H9 (cell line): ENCODE measurements at regions not wholly inside any gene's neighbourhood (a gene's known extent, or its start where the extent isn't known, plus 50 kb on each side); places are given as distances from the start of the nearest gene placed in this dataset.

Experiments used
- DNase-seq: peaks from one replicate; pipeline ENCODE4 v3.0.0-alpha.2; 2017
- H2AFZ ChIP-seq: one replicate; pipeline ENCODE4 v1.6.1; 2013; ENCODE audit warnings: mild to moderate bottlenecking, low read length, control low read depth, moderate library complexity
- H2AK5ac ChIP-seq: 2 replicates; pipeline ENCODE4 v1.6.1; 2013; ENCODE audit warnings: low read length, control low read depth, mixed read lengths; ENCODE audit not compliant: insufficient read length
- H2BK120ac ChIP-seq: one replicate; pipeline ENCODE4 v1.6.1; 2013; ENCODE audit warnings: low read depth, mild to moderate bottlenecking, low read length, control low read depth, inconsistent platforms; ENCODE audit not compliant: poor library complexity, severe bottlenecking
- H2BK12ac ChIP-seq: 2 replicates; pipeline ENCODE4 v1.6.1; 2013; ENCODE audit warnings: low read length, control low read depth, mixed read lengths, low read depth; ENCODE audit not compliant: insufficient read length
- H2BK15ac ChIP-seq: 2 replicates; pipeline ENCODE4 v1.6.1; 2013; ENCODE audit warnings: low read depth, low read length, control low read depth
- H2BK20ac ChIP-seq: one replicate; pipeline ENCODE4 v1.6.1; 2013; ENCODE audit warnings: low read depth, mild to moderate bottlenecking, low read length, control low read depth, inconsistent platforms; ENCODE audit not compliant: poor library complexity, severe bottlenecking
- H2BK5ac ChIP-seq: 2 replicates; pipeline ENCODE4 v1.6.1; 2013; ENCODE audit warnings: low read length, control low read depth, mixed read lengths; ENCODE audit not compliant: insufficient read length
- H3K14ac ChIP-seq: 2 replicates; pipeline ENCODE4 v1.6.1; 2013; ENCODE audit warnings: low read length, control low read depth; ENCODE audit not compliant: insufficient read depth
- H3K18ac ChIP-seq: 2 replicates; pipeline ENCODE4 v1.6.1; 2013; ENCODE audit warnings: low read depth, mild to moderate bottlenecking, mixed read lengths, low read length, control low read depth; ENCODE audit not compliant: insufficient read length
- H3K23ac ChIP-seq: 2 replicates; pipeline ENCODE4 v1.6.1; 2013; ENCODE audit warnings: low read length, control low read depth, mixed read lengths, low read depth; ENCODE audit not compliant: insufficient read length
- H3K23me2 ChIP-seq: 2 replicates; pipeline ENCODE4 v1.6.1; 2013; ENCODE audit warnings: low read depth, mild to moderate bottlenecking, mixed read lengths, low read length, control low read depth; ENCODE audit not compliant: insufficient read length, poor library complexity, severe bottlenecking
- H3K27ac ChIP-seq: 2 replicates; pipeline ENCODE4 v1.5.1; 2013; ENCODE audit warnings: low read length, control low read depth, mixed read lengths, low read depth; ENCODE audit not compliant: insufficient read length
- H3K27me3 ChIP-seq: 2 replicates; pipeline ENCODE4 v1.6.1; 2013; ENCODE audit warnings: low read length, control low read depth, inconsistent platforms; ENCODE audit not compliant: insufficient read depth
- H3K4ac ChIP-seq: 2 replicates; pipeline ENCODE4 v1.6.1; 2013; ENCODE audit warnings: low read depth, mild to moderate bottlenecking, control low read depth, inconsistent platforms, low read length, moderate library complexity
- H3K4me1 ChIP-seq: 2 replicates; pipeline ENCODE4 v1.6.1; 2013; ENCODE audit warnings: low read length, control low read depth, inconsistent platforms; ENCODE audit not compliant: insufficient read depth
- H3K4me2 ChIP-seq: 2 replicates; pipeline ENCODE4 v1.6.1; 2013; ENCODE audit warnings: low read length, control low read depth, mixed read lengths; ENCODE audit not compliant: insufficient read length, insufficient read depth
- H3K56ac ChIP-seq: 2 replicates; pipeline ENCODE4 v1.6.1; 2013; ENCODE audit warnings: low read depth, mild to moderate bottlenecking, mixed read lengths, low read length, control low read depth; ENCODE audit not compliant: insufficient read length
- H3K79me1 ChIP-seq: 2 replicates; pipeline ENCODE4 v1.6.1; 2013; ENCODE audit warnings: low read depth, mild to moderate bottlenecking, moderate library complexity, low read length, control low read depth, inconsistent platforms; ENCODE audit not compliant: insufficient read depth, poor library complexity, severe bottlenecking
- H3K79me2 ChIP-seq: 2 replicates; pipeline ENCODE4 v1.6.1; 2013; ENCODE audit warnings: low read length, control low read depth, inconsistent platforms; ENCODE audit not compliant: insufficient read depth
- H3K9ac ChIP-seq: 2 replicates; pipeline ENCODE4 v1.6.1; 2013; ENCODE audit warnings: low read length, control low read depth, mixed read lengths; ENCODE audit not compliant: insufficient read length; ENCODE audit errors: extremely low read depth
- H3K9me3 ChIP-seq: one replicate; pipeline ENCODE4 v1.6.1; 2013; ENCODE audit warnings: low read depth, low read length, inconsistent platforms; ENCODE audit not compliant: control insufficient read depth
- H3T11ph ChIP-seq: one replicate; pipeline ENCODE4 v1.6.1; 2013; ENCODE audit warnings: mild to moderate bottlenecking, low read length, control low read depth, inconsistent platforms
- H4K20me1 ChIP-seq: one replicate; pipeline ENCODE4 v1.6.1; 2013; ENCODE audit not compliant: control insufficient read depth, insufficient read length, insufficient read depth
- H4K5ac ChIP-seq: 2 replicates; pipeline ENCODE4 v1.6.1; 2013; ENCODE audit warnings: low read depth, mild to moderate bottlenecking, mixed read lengths, low read length, control low read depth; ENCODE audit not compliant: insufficient read length
- H4K8ac ChIP-seq: replicated peaks from 2 replicates; pipeline ENCODE4 v1.6.1; 2013; ENCODE audit warnings: low read length, control low read depth, mixed read lengths, low read depth; ENCODE audit not compliant: insufficient read length
- H4K91ac ChIP-seq: 2 replicates; pipeline ENCODE4 v1.6.1; 2013; ENCODE audit warnings: low read depth, mild to moderate bottlenecking, moderate library complexity, mixed read lengths, low read length, control low read depth; ENCODE audit not compliant: insufficient read length
- H3K27ac Mint-ChIP-seq, 3 experiments: 2 replicates in 2 of 3; 3 replicates in 1 of 3; pipeline ENCODE4 v1.8.0; 2020 to 2021; ENCODE audit warnings: mixed read lengths in 3 of 3, mild to moderate bottlenecking in 1 of 3, moderate library complexity in 1 of 3
- H3K27me3 Mint-ChIP-seq: 2 replicates; pipeline ENCODE4 v1.8.0; 2021; ENCODE audit warnings: low read depth, mild to moderate bottlenecking, moderate library complexity, mixed read lengths
- H3K36me3 Mint-ChIP-seq, 3 experiments: 2 replicates in 2 of 3; 3 replicates in 1 of 3; pipeline ENCODE4 v1.8.0; 2020 to 2021; ENCODE audit warnings: low read depth in 3 of 3, mixed read lengths in 3 of 3; ENCODE audit not compliant: insufficient read depth in 1 of 3
- H3K4me1 Mint-ChIP-seq, 2 experiments: 2 replicates each; pipeline ENCODE4 v1.8.0; 2020; ENCODE audit warnings: mixed read lengths in 2 of 2
- H3K4me3 Mint-ChIP-seq, 2 experiments: 2 replicates in 1 of 2; 3 replicates in 1 of 2; pipeline ENCODE4 v1.8.0; 2020 to 2021; ENCODE audit warnings: mild to moderate bottlenecking in 2 of 2, mixed read lengths in 2 of 2, moderate library complexity in 1 of 2
- H3K9me3 Mint-ChIP-seq, 2 experiments: 2 replicates in 1 of 2; 3 replicates in 1 of 2; pipeline ENCODE4 v1.8.0; 2020; ENCODE audit warnings: mild to moderate bottlenecking in 2 of 2, mixed read lengths in 2 of 2, moderate library complexity in 1 of 2
- WGBS: extraction: QIAGEN DNeasy Blood & Tissue Kit; methylation state at CpG from one replicate; pipeline ENCODE4 v1.1.7; 2013; ENCODE audit warnings: missing lambda C conversion rate, low lambda C conversion rate, mixed read lengths; ENCODE audit not compliant: insufficient read length; ENCODE audit errors: extremely low coverage; 5-methylcytosine and 5-hydroxymethylcytosine counted together
- TF ChIP-seq, protein P1 (sequence below): fragments of 200-600 bp; sonication (generic); conservative IDR thresholded peaks from 3 replicates; pipeline ENCODE4 v1.8.0; 2021; ENCODE audit warnings: antibody characterized with exemption, mild to moderate bottlenecking

DNA sequence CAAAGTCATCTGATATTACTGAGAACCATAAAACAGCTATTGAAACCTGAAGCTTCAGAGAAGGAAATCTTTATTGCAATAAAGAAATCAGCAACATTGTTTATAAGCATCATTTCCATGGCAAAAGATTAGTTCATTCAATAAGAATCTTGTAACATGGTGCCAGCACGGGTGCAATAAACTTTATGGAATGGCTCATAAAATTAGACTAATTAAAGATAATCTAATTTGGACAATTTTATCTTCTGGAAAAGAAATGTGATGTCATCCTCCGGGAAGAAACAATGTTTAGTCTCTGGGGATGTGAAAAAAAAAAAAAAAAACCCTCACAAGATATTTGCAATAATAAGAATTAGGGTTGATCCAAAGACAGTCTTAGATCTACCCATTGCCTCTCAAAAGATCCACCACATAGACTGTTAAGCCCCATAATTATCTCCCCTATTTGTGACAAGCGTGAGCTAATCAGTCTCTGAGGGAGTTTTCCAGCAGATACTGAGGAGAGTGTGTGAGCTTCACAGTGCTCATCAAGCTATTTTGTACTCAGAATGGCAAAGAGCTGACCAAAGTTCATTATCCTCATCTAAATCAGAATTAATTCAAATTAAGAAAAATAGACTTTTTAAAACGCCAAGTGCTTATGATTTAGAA lies 297.0 kb upstream of the EDNRB start:
- Histone ChIP-seq H3K79me2 (no peaks in the 10 kb centered on the region), H3T11ph (no peak overlapping the region), H3K4me1 (peaks cover 2% of the 10 kb centered on the region; the same call in 1 of the 2 replicates), H2BK20ac (no peak overlapping the region), H3K4me2 (no peak overlapping the region), H2BK15ac (no peak overlapping the region), H2AFZ (no peak overlapping the region), H2BK12ac (no peak overlapping the region), H3K27ac (no peak overlapping the region), H3K56ac (no peak overlapping the region), H3K79me1 (no peaks in the 10 kb centered on the region), H3K27me3 (no peaks in the 10 kb centered on the region), H3K4ac (no peak overlapping the region), H4K20me1 (no peaks in the 10 kb centered on the region), H4K8ac (no peak overlapping the region), H4K91ac (no peak overlapping the region), H4K5ac (no peak overlapping the region), H2BK5ac (no peak overlapping the region), H3K14ac (no peak overlapping the region), H3K18ac (no peak overlapping the region), H3K9me3 (no peaks in the 10 kb centered on the region), H3K23me2 (no peaks in the 10 kb centered on the region), H3K23ac (no peak overlapping the region), H2AK5ac (no peak overlapping the region), H2BK120ac (no peak overlapping the region), H3K9ac (no peak overlapping the region)
- Mint-ChIP-seq H3K4me3 (no peak overlapping the region), H3K36me3 (no peaks in the 10 kb centered on the region), H3K27me3 (no peaks in the 10 kb centered on the region), H3K27ac (no peak overlapping the region), H3K9me3 (no peaks in the 10 kb centered on the region), H3K4me1 (peaks cover 0 to 3% of the 10 kb centered on the region in 2 experiments; a peak in 2 of 4 replicates)
- no peak for DNase-seq
- WGBS = no CpG with 5 or more reads among the region's 4 CpGs
- TF ChIP-seq, protein P1, sequence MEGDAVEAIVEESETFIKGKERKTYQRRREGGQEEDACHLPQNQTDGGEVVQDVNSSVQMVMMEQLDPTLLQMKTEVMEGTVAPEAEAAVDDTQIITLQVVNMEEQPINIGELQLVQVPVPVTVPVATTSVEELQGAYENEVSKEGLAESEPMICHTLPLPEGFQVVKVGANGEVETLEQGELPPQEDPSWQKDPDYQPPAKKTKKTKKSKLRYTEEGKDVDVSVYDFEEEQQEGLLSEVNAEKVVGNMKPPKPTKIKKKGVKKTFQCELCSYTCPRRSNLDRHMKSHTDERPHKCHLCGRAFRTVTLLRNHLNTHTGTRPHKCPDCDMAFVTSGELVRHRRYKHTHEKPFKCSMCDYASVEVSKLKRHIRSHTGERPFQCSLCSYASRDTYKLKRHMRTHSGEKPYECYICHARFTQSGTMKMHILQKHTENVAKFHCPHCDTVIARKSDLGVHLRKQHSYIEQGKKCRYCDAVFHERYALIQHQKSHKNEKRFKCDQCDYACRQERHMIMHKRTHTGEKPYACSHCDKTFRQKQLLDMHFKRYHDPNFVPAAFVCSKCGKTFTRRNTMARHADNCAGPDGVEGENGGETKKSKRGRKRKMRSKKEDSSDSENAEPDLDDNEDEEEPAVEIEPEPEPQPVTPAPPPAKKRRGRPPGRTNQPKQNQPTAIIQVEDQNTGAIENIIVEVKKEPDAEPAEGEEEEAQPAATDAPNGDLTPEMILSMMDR = no peak
